H1 (cell line): ENCODE measurements at regions not wholly inside any gene's neighbourhood (a gene's known extent, or its start where the extent isn't known, plus 50 kb on each side); places are given as distances from the start of the nearest gene placed in this dataset.

Experiments used
- CTCF ChIA-PET: fragments of 300-600 bp; sonication (Branson Sonifier 250); formaldehyde crosslinking; loops from one replicate; lab custom pipeline; 2021; ENCODE audit not compliant: partially characterized antibody; lab: Charles Lee
- POLR2A ChIA-PET: fragments of 300-600 bp; sonication (Branson Sonifier 250); formaldehyde crosslinking; loops from one replicate; lab custom pipeline; 2021; ENCODE audit warnings: inconsistent platforms; ENCODE audit not compliant: partially characterized antibody; lab: Charles Lee
- DNase-seq, 2 experiments: peaks; one replicate each; pipeline versions ENCODE4 v3.0.0 to v3.0.0-alpha.2; 2010 to 2022; ENCODE audit warnings: low spot score in 2 of 2, low read depth in 1 of 2, mixed read lengths in 1 of 2
- FAIRE-seq: peaks from 2 replicates; lab custom pipeline; 2011; peaks lifted over from hg19 to GRCh38; lab: Jason Lieb, UNC
- H2AFZ ChIP-seq: 2 replicates; pipeline ENCODE4 v1.8.1; 2012; ENCODE audit warnings: low read length, inconsistent platforms
- H2AK5ac ChIP-seq: 2 replicates; pipeline ENCODE4 v1.6.1; 2013; ENCODE audit warnings: low read depth, low read length
- H2BK120ac ChIP-seq: replicated peaks from 2 replicates; pipeline ENCODE3; 2013; ENCODE audit warnings: low read depth, low read length, inconsistent platforms
- H2BK12ac ChIP-seq: 2 replicates; pipeline ENCODE4 v1.6.1; 2013; ENCODE audit warnings: low read depth, low read length
- H2BK15ac ChIP-seq: 2 replicates; pipeline ENCODE4 v1.6.1; 2013; ENCODE audit warnings: low read length
- H2BK20ac ChIP-seq: 2 replicates; pipeline ENCODE4 v1.6.1; 2013; ENCODE audit warnings: low read length
- H2BK5ac ChIP-seq: 2 replicates; pipeline ENCODE4 v1.6.1; 2013; ENCODE audit warnings: low read depth, low read length
- H3K14ac ChIP-seq: 2 replicates; pipeline ENCODE4 v1.6.1; 2013; ENCODE audit warnings: inconsistent platforms; ENCODE audit not compliant: insufficient read length
- H3K18ac ChIP-seq: 2 replicates; pipeline ENCODE4 v1.6.1; 2013; ENCODE audit warnings: low read length; ENCODE audit errors: extremely low read depth
- H3K23ac ChIP-seq: 2 replicates; pipeline ENCODE4 v1.6.1; 2013; ENCODE audit warnings: inconsistent platforms; ENCODE audit not compliant: insufficient read length
- H3K23me2 ChIP-seq: 2 replicates; pipeline ENCODE4 v1.6.1; 2013; ENCODE audit warnings: low read depth, low read length
- H3K27ac ChIP-seq: 2 replicates; pipeline ENCODE4 v1.6.1; 2011; ENCODE audit warnings: low read depth, low read length, inconsistent platforms
- H3K27me3 ChIP-seq, 4 experiments: replicated peaks in 1 of 4; 1 replicate in 1 of 4; 2 replicates in 3 of 4; pipeline versions ENCODE4 v1.6.1 to v1.8.1; 2011 to 2013; ENCODE audit warnings: low read length in 3 of 4, mild to moderate bottlenecking in 3 of 4, inconsistent platforms in 2 of 4, mixed read lengths in 2 of 4, moderate library complexity in 1 of 4; ENCODE audit not compliant: control insufficient read depth in 3 of 4, insufficient read depth in 3 of 4; ENCODE audit errors: extremely low read depth in 1 of 4
- H3K36me3 ChIP-seq, 4 experiments: 2 replicates each; pipeline versions ENCODE4 v1.6.1 to v1.8.1; 2011 to 2013; ENCODE audit warnings: mild to moderate bottlenecking in 4 of 4, low read length in 3 of 4, moderate library complexity in 2 of 4, control low read depth in 1 of 4, inconsistent platforms in 1 of 4; ENCODE audit not compliant: insufficient read depth in 4 of 4, control insufficient read depth in 2 of 4
- H3K4ac ChIP-seq: replicated peaks from 2 replicates; pipeline ENCODE3; 2013; ENCODE audit warnings: low read length, low read depth, mixed read lengths, inconsistent platforms; ENCODE audit not compliant: insufficient read length
- H3K4me1 ChIP-seq, 4 experiments: replicated peaks in 1 of 4; 1 replicate in 1 of 4; 2 replicates in 3 of 4; pipeline versions ENCODE4 v1.6.1 to v1.8.1; 2011 to 2013; ENCODE audit warnings: low read length in 3 of 4, inconsistent platforms in 2 of 4, mixed read lengths in 1 of 4; ENCODE audit not compliant: insufficient read depth in 4 of 4, control insufficient read depth in 3 of 4
- H3K4me2 ChIP-seq, 2 experiments: 2 replicates each; pipeline versions ENCODE4 v1.6.1 to v1.8.1; 2011 to 2013; ENCODE audit warnings: low read depth in 2 of 2, low read length in 2 of 2, control low read depth in 1 of 2, inconsistent platforms in 1 of 2, mild to moderate bottlenecking in 1 of 2; ENCODE audit not compliant: insufficient read depth in 1 of 2
- H3K4me3 ChIP-seq, 4 experiments: fragments of 200-600, 300-600 bp in 1 of 4; sonication (generic), shearing (Covaris generic), sonication (Bioruptor Twin) in 1 of 4; 2 replicates each; pipeline versions ENCODE4 v1.5.1 to v1.8.1; 2011 to 2016; ENCODE audit warnings: low read length in 4 of 4, low read depth in 3 of 4, control low read depth in 2 of 4, inconsistent platforms in 2 of 4, mild to moderate bottlenecking in 2 of 4, mixed read lengths in 1 of 4, moderate library complexity in 1 of 4; ENCODE audit not compliant: insufficient read depth in 2 of 4; ENCODE audit errors: extremely low read depth in 1 of 4
- H3K56ac ChIP-seq: replicated peaks from 2 replicates; pipeline ENCODE3; 2013; ENCODE audit warnings: low read depth, mild to moderate bottlenecking, mixed read lengths, low read length, inconsistent platforms; ENCODE audit not compliant: insufficient read length
- H3K79me1 ChIP-seq: 2 replicates; pipeline ENCODE4 v1.6.1; 2013; ENCODE audit warnings: low read depth, low read length, control low read depth
- H3K79me2 ChIP-seq, 2 experiments: 2 replicates each; pipeline versions ENCODE4 v1.6.1 to v1.8.1; 2012 to 2013; ENCODE audit warnings: low read length in 2 of 2, mild to moderate bottlenecking in 2 of 2, inconsistent platforms in 1 of 2; ENCODE audit not compliant: insufficient read depth in 2 of 2, control insufficient read depth in 1 of 2
- H3K9ac ChIP-seq, 4 experiments: replicated peaks in 1 of 4; 1 replicate in 1 of 4; 2 replicates in 3 of 4; pipeline versions ENCODE4 v1.6.1 to v1.8.1; 2011 to 2013; ENCODE audit warnings: low read depth in 3 of 4, low read length in 3 of 4, control low read depth in 2 of 4, mild to moderate bottlenecking in 2 of 4, moderate library complexity in 2 of 4, inconsistent platforms in 1 of 4; ENCODE audit errors: extremely low read depth in 1 of 4
- H3K9me3 ChIP-seq, 2 experiments: 2 replicates each; pipeline versions ENCODE4 v1.6.1 to v1.8.1; 2012 to 2013; ENCODE audit warnings: mild to moderate bottlenecking in 2 of 2, moderate library complexity in 2 of 2, control low read depth in 1 of 2, inconsistent platforms in 1 of 2, low read depth in 1 of 2, low read length in 1 of 2, mixed read lengths in 1 of 2; ENCODE audit not compliant: insufficient read depth in 2 of 2
- H4K20me1 ChIP-seq, 2 experiments: replicated peaks in 1 of 2; 2 replicates each; pipeline versions ENCODE3 to v1.8.1; 2011 to 2013; ENCODE audit warnings: inconsistent platforms in 2 of 2, low read length in 2 of 2, mild to moderate bottlenecking in 1 of 2; ENCODE audit not compliant: insufficient read depth in 2 of 2, control insufficient read depth in 1 of 2
- H4K5ac ChIP-seq: 2 replicates; pipeline ENCODE4 v1.6.1; 2013; ENCODE audit warnings: low read length, low read depth, mixed read lengths, inconsistent platforms; ENCODE audit not compliant: insufficient read length
- H4K8ac ChIP-seq: 2 replicates; pipeline ENCODE4 v1.8.0; 2013; ENCODE audit warnings: mild to moderate bottlenecking, moderate library complexity, low read length, inconsistent platforms; ENCODE audit not compliant: insufficient read depth; ENCODE audit errors: extremely low read depth
- H4K91ac ChIP-seq: replicated peaks from 2 replicates; pipeline ENCODE3; 2013; ENCODE audit warnings: low read length, mixed read lengths, inconsistent platforms; ENCODE audit not compliant: insufficient read length
- EGR1 ChIP-seq: IDR thresholded peaks from 2 replicates; pipeline ENCODE4 v1.6.1; 2011; ENCODE audit warnings: low read depth, low read length, borderline replicate concordance
- HDAC2 ChIP-seq, 2 experiments: fragments of 300-600 bp in 1 of 2; sonication (generic) in 1 of 2; IDR thresholded peaks; 2 replicates each; pipeline ENCODE4 v1.6.1; 2011 to 2012; ENCODE audit warnings: low read depth in 2 of 2, low read length in 2 of 2, mild to moderate bottlenecking in 2 of 2, moderate library complexity in 2 of 2, borderline replicate concordance in 1 of 2, inconsistent platforms in 1 of 2
- KDM1A ChIP-seq: fragments of 200-600, 300-600 bp; sonication (generic); IDR thresholded peaks from 2 replicates; pipeline ENCODE4 v1.7.1; 2016; ENCODE audit warnings: mild to moderate bottlenecking, low read length, borderline replicate concordance
- NANOG ChIP-seq: IDR thresholded peaks from 2 replicates; pipeline ENCODE4 v1.6.1; 2011; ENCODE audit warnings: low read length, low read depth, mild to moderate bottlenecking, inconsistent platforms; ENCODE audit not compliant: insufficient read depth, poor library complexity, severe bottlenecking
- RBBP5 ChIP-seq: IDR thresholded peaks from 2 replicates; pipeline ENCODE4 v1.7.1; 2012; ENCODE audit warnings: low read depth, mild to moderate bottlenecking, inconsistent platforms, low read length, moderate library complexity, borderline replicate concordance
- RNF2 ChIP-seq: fragments of 200-900, 300-1000 bp; sonication (generic); IDR thresholded peaks from 2 replicates; pipeline ENCODE4 v1.7.1; 2016; ENCODE audit warnings: borderline replicate concordance, low read depth, mild to moderate bottlenecking, antibody characterized with exemption, low read length; ENCODE audit not compliant: poor library complexity, severe bottlenecking; ENCODE audit errors: missing control alignments
- SAP30 ChIP-seq: fragments of 300-600 bp; sonication (generic); IDR thresholded peaks from 2 replicates; pipeline ENCODE4 v1.7.1; 2012; ENCODE audit warnings: low read length, moderate library complexity, mild to moderate bottlenecking, inconsistent platforms; ENCODE audit not compliant: insufficient read depth, insufficient replicate concordance
- SIRT6 ChIP-seq: IDR thresholded peaks from one replicate; pipeline ENCODE4 v1.7.1; 2012; ENCODE audit warnings: low read length, inconsistent platforms
- SIX5 ChIP-seq: IDR thresholded peaks from 2 replicates; pipeline ENCODE4 v1.6.1; 2011; ENCODE audit warnings: mild to moderate bottlenecking, low read depth, low read length
- SRF ChIP-seq: IDR thresholded peaks from 2 replicates; pipeline ENCODE4 v1.6.1; 2011; ENCODE audit warnings: mild to moderate bottlenecking, low read depth, low read length, moderate library complexity
- TAF7 ChIP-seq: optimal IDR thresholded peaks from 2 replicates; pipeline ENCODE3; 2011; ENCODE audit warnings: low read depth, mild to moderate bottlenecking, inconsistent platforms, low read length, moderate library complexity, borderline replicate concordance
- WGBS, 2 experiments: shearing (Covaris generic) in 1 of 2; methylation state at CpG; one replicate each; pipeline versions ENCODE4 v1.1.6 to v1.1.7; 2013 to 2015; ENCODE audit warnings: low lambda C conversion rate in 2 of 2, mixed read lengths in 2 of 2, inconsistent platforms in 1 of 2, low coverage in 1 of 2, missing lambda C conversion rate in 1 of 2; ENCODE audit not compliant: insufficient replicate concordance in 2 of 2, insufficient coverage in 1 of 2, insufficient read length in 1 of 2; ENCODE audit errors: extremely low coverage in 1 of 2, missing lambda C conversion rate in 1 of 2; 5-methylcytosine and 5-hydroxymethylcytosine counted together

GRCh38 chr2:77590298-77590917 lies 68.2 kb upstream of the LRRTM4 start:
- TF ChIP-seq NANOG (no peak), EGR1 (no peak), SIX5 (no peak), TAF7 (no peak), SRF (no peak), HDAC2 (IDR thresholded peaks at IDR 0.05; ENCODE audit: borderline replicate concordance in 1 of 2, low read depth in 2 of 2, low read length in 2 of 2) (no peak), RNF2 (no peak), RBBP5 (no peak), SAP30 (no peak), KDM1A (no peak), SIRT6 (no peak)
- H3K27me3 ChIP-seq: no peaks in the 10 kb centered on the region
- no peak overlapping the region for H2BK20ac ChIP-seq
- H4K20me1 ChIP-seq: no peaks in the 10 kb centered on the region
- no peak overlapping the region for H3K4me3 ChIP-seq
- CTCF ChIA-PET: no interaction called here
- H4K5ac ChIP-seq: no peak overlapping the region
- no peak for FAIRE-seq
- no peak overlapping the region for H3K18ac ChIP-seq
- no peak overlapping the region for H2AFZ ChIP-seq
- H3K36me3 ChIP-seq: no peaks in the 10 kb centered on the region
- POLR2A ChIA-PET: interaction anchor here (0.6 kb wide), 1 partner anchor 1631 kb away, joined by 3 read pairs; no protein-coding TSS in a partner anchor
- H3K4ac ChIP-seq: no peak overlapping the region
- H3K79me2 ChIP-seq: no peaks in the 10 kb centered on the region
- no peak overlapping the region for H4K8ac ChIP-seq
- DNase-seq: no peak
- H3K56ac ChIP-seq: no peak overlapping the region
- H2BK12ac ChIP-seq: no peak overlapping the region
- no peak overlapping the region for H2BK15ac ChIP-seq
- 96% methylated on average over 22 of the region's 29 CpGs; no CpG with 5 or more reads in 1 of the 2 experiments for WGBS, 2 experiments
- H3K9me3 ChIP-seq: peaks cover 0 to 5% of the 10 kb centered on the region in 2 experiments; a peak in 1 of 4 replicates
- no peak overlapping the region for H3K27ac ChIP-seq
- no peak overlapping the region for H3K9ac ChIP-seq
- H3K4me1 ChIP-seq: no peaks in the 10 kb centered on the region
- H3K14ac ChIP-seq: no peak overlapping the region
- H3K23me2 ChIP-seq: no peaks in the 10 kb centered on the region
- no peak overlapping the region for H2BK120ac ChIP-seq
- no peak overlapping the region for H3K4me2 ChIP-seq
- no peaks in the 10 kb centered on the region for H3K79me1 ChIP-seq
- no peak overlapping the region for H4K91ac ChIP-seq
- no peak overlapping the region for H3K23ac ChIP-seq
- no peak overlapping the region for H2BK5ac ChIP-seq
- H2AK5ac ChIP-seq: no peak overlapping the region
